ENCODE measurements at regions not wholly inside any gene's neighbourhood (a gene's known extent, or its start where the extent isn't known, plus 50 kb on each side); places are given as distances from the start of the nearest gene placed in this dataset.

GRCh38 chr12:24741216-24741615 lies 207.7 kb downstream of the BCAT1 start:
- no peaks in the 10 kb centered on the region for H3K27me3 ChIP-seq (ENCODE audit: insufficient read depth, low read length)
- no peak overlapping the region for H4K91ac ChIP-seq (ENCODE audit: low read depth, low read length)
- 100% methylated on average over 1 of the region's 9 CpGs for WGBS (ENCODE audit: extremely low coverage, insufficient coverage, insufficient read length)
- H3K4ac ChIP-seq (ENCODE audit: low read depth, low read length) = no peak overlapping the region
- H2BK5ac ChIP-seq (ENCODE audit: low read depth, low read length, poor library complexity) = no peak overlapping the region
- no peaks in the 10 kb centered on the region for H3K79me2 ChIP-seq (ENCODE audit: control insufficient read depth, insufficient read depth, low read length, poor library complexity)
- no peaks in the 10 kb centered on the region for H3K9me3 ChIP-seq (ENCODE audit: insufficient read depth, low read depth, low read length)
- no peak overlapping the region for H2BK120ac ChIP-seq (ENCODE audit: insufficient read depth, low read length, poor library complexity)
- no peaks in the 10 kb centered on the region for H3K36me3 ChIP-seq (ENCODE audit: control insufficient read depth in 1 of 2, insufficient read depth in 2 of 2, low read length in 2 of 2)
- no peak overlapping the region for H3K14ac ChIP-seq (ENCODE audit: low read length)
- H2AFZ ChIP-seq (ENCODE audit: insufficient read depth, low read length, poor library complexity) = no peak overlapping the region
- no peak overlapping the region for H3K27ac ChIP-seq (ENCODE audit: low read depth, low read length)
- H4K12ac ChIP-seq (ENCODE audit: low read depth, low read length) = no peak overlapping the region
- no peak overlapping the region for H3K9ac ChIP-seq (ENCODE audit: low read length)
- H3K4me2 ChIP-seq (ENCODE audit: low read length) = no peak overlapping the region
- no peak overlapping the region for H3K18ac ChIP-seq (ENCODE audit: low read length)
- no peak for DNase-seq
- H3K4me3 ChIP-seq (ENCODE audit: low read depth, low read length) = no peak overlapping the region
- H2AK5ac ChIP-seq (ENCODE audit: low read length) = no peak overlapping the region
- no peak overlapping the region for H4K8ac ChIP-seq (ENCODE audit: low read depth, low read length)
- no peak overlapping the region for H3K23ac ChIP-seq (ENCODE audit: low read length)
- H3K4me1 ChIP-seq (ENCODE audit: control insufficient read depth in 1 of 2, insufficient read depth in 2 of 2, low read length in 2 of 2) = peaks cover 0 to 3% of the 10 kb centered on the region in 2 experiments
- H3K79me1 ChIP-seq (ENCODE audit: low read length) = peaks cover 2% of the 10 kb centered on the region
- no peak overlapping the region for H2BK12ac ChIP-seq (ENCODE audit: low read length)

GRCh38 chr12:24739106-24739779 lies 209.7 kb downstream of the BCAT1 start:
- no peak for DNase-seq
- no peak overlapping the region for H2AK5ac ChIP-seq (ENCODE audit: low read length)
- H4K12ac ChIP-seq (ENCODE audit: low read depth, low read length) = no peak overlapping the region
- H4K91ac ChIP-seq (ENCODE audit: low read depth, low read length) = no peak overlapping the region
- no peaks in the 10 kb centered on the region for H3K36me3 ChIP-seq (ENCODE audit: control insufficient read depth in 1 of 2, insufficient read depth in 2 of 2, low read length in 2 of 2)
- H3K27me3 ChIP-seq (ENCODE audit: insufficient read depth, low read length) = no peaks in the 10 kb centered on the region
- H3K4me2 ChIP-seq (ENCODE audit: low read length) = no peak overlapping the region
- H3K18ac ChIP-seq (ENCODE audit: low read length) = no peak overlapping the region
- no peak overlapping the region for H3K14ac ChIP-seq (ENCODE audit: low read length)
- no peaks in the 10 kb centered on the region for H3K9me3 ChIP-seq (ENCODE audit: insufficient read depth, low read depth, low read length)
- no peak overlapping the region for H4K8ac ChIP-seq (ENCODE audit: low read depth, low read length)
- no peak overlapping the region for H2BK120ac ChIP-seq (ENCODE audit: insufficient read depth, low read length, poor library complexity)
- H2BK12ac ChIP-seq (ENCODE audit: low read length) = no peak overlapping the region
- peaks cover 2% of the 10 kb centered on the region for H3K79me1 ChIP-seq (ENCODE audit: low read length)
- no peak overlapping the region for H3K4ac ChIP-seq (ENCODE audit: low read depth, low read length)
- no peaks in the 10 kb centered on the region for H3K4me1 ChIP-seq (ENCODE audit: control insufficient read depth in 1 of 2, insufficient read depth in 2 of 2, low read length in 2 of 2)
- no peak overlapping the region for H3K4me3 ChIP-seq (ENCODE audit: low read depth, low read length)
- WGBS (ENCODE audit: extremely low coverage, insufficient coverage, insufficient read length) = no CpG with 5 or more reads among the region's 2 CpGs
- H3K9ac ChIP-seq (ENCODE audit: low read length) = no peak overlapping the region
- no peaks in the 10 kb centered on the region for H3K79me2 ChIP-seq (ENCODE audit: control insufficient read depth, insufficient read depth, low read length, poor library complexity)
- H2BK5ac ChIP-seq (ENCODE audit: low read depth, low read length, poor library complexity) = no peak overlapping the region
- no peak overlapping the region for H3K23ac ChIP-seq (ENCODE audit: low read length)
- H3K27ac ChIP-seq (ENCODE audit: low read depth, low read length) = no peak overlapping the region
- no peak overlapping the region for H2AFZ ChIP-seq (ENCODE audit: insufficient read depth, low read length, poor library complexity)

- H2BK5ac ChIP-seq (ENCODE audit: low read depth, low read length, poor library complexity) = no peak overlapping the region
- no peaks in the 10 kb centered on the region for H3K4me1 ChIP-seq (ENCODE audit: control insufficient read depth in 1 of 2, insufficient read depth in 2 of 2, low read length in 2 of 2)
- no peak overlapping the region for H3K23ac ChIP-seq (ENCODE audit: low read length)
- no peak overlapping the region for H3K14ac ChIP-seq (ENCODE audit: low read length)
- no peak for DNase-seq
- H4K12ac ChIP-seq (ENCODE audit: low read depth, low read length) = no peak overlapping the region
- no peak overlapping the region for H3K9ac ChIP-seq (ENCODE audit: low read length)
- H3K79me1 ChIP-seq (ENCODE audit: low read length) = peaks cover 2% of the 10 kb centered on the region
- no CpG with 5 or more reads among the region's 2 CpGs for WGBS (ENCODE audit: extremely low coverage, insufficient coverage, insufficient read length)
- H2AK5ac ChIP-seq (ENCODE audit: low read length) = no peak overlapping the region
- H3K4me3 ChIP-seq (ENCODE audit: low read depth, low read length) = no peak overlapping the region
- no peak overlapping the region for H2BK120ac ChIP-seq (ENCODE audit: insufficient read depth, low read length, poor library complexity)
- H4K91ac ChIP-seq (ENCODE audit: low read depth, low read length) = no peak overlapping the region
- no peak overlapping the region for H3K27ac ChIP-seq (ENCODE audit: low read depth, low read length)
- no peak overlapping the region for H2BK12ac ChIP-seq (ENCODE audit: low read length)
- H3K9me3 ChIP-seq (ENCODE audit: insufficient read depth, low read depth, low read length) = no peaks in the 10 kb centered on the region
- H3K79me2 ChIP-seq (ENCODE audit: control insufficient read depth, insufficient read depth, low read length, poor library complexity) = no peaks in the 10 kb centered on the region
- H3K36me3 ChIP-seq (ENCODE audit: control insufficient read depth in 1 of 2, insufficient read depth in 2 of 2, low read length in 2 of 2) = no peaks in the 10 kb centered on the region
- H3K4ac ChIP-seq (ENCODE audit: low read depth, low read length) = no peak overlapping the region
- no peak overlapping the region for H4K8ac ChIP-seq (ENCODE audit: low read depth, low read length)
- no peak overlapping the region for H3K18ac ChIP-seq (ENCODE audit: low read length)
- H2AFZ ChIP-seq (ENCODE audit: insufficient read depth, low read length, poor library complexity) = no peak overlapping the region
- H3K4me2 ChIP-seq (ENCODE audit: low read length) = no peak overlapping the region
- no peaks in the 10 kb centered on the region for H3K27me3 ChIP-seq (ENCODE audit: insufficient read depth, low read length)
Observed at GRCh38 chr12:24738441-24738840, 210.5 kb downstream of the BCAT1 start.

GRCh38 chr12:24731596-24731995 lies 217.3 kb downstream of the BCAT1 start:
- H3K4me2 ChIP-seq (ENCODE audit: low read length) = no peak overlapping the region
- H3K36me3 ChIP-seq (ENCODE audit: control insufficient read depth in 1 of 2, insufficient read depth in 2 of 2, low read length in 2 of 2) = no peaks in the 10 kb centered on the region
- no peak overlapping the region for H3K14ac ChIP-seq (ENCODE audit: low read length)
- H3K4me1 ChIP-seq (ENCODE audit: control insufficient read depth in 1 of 2, insufficient read depth in 2 of 2, low read length in 2 of 2) = no peaks in the 10 kb centered on the region
- H3K79me2 ChIP-seq (ENCODE audit: control insufficient read depth, insufficient read depth, low read length, poor library complexity) = no peaks in the 10 kb centered on the region
- no peaks in the 10 kb centered on the region for H3K27me3 ChIP-seq (ENCODE audit: insufficient read depth, low read length)
- H3K79me1 ChIP-seq (ENCODE audit: low read length) = no peaks in the 10 kb centered on the region
- no peak overlapping the region for H2BK120ac ChIP-seq (ENCODE audit: insufficient read depth, low read length, poor library complexity)
- no peak overlapping the region for H4K8ac ChIP-seq (ENCODE audit: low read depth, low read length)
- no peak overlapping the region for H2BK12ac ChIP-seq (ENCODE audit: low read length)
- no CpG with 5 or more reads among the region's 1 CpG for WGBS (ENCODE audit: extremely low coverage, insufficient coverage, insufficient read length)
- H3K18ac ChIP-seq (ENCODE audit: low read length) = no peak overlapping the region
- no peak overlapping the region for H4K91ac ChIP-seq (ENCODE audit: low read depth, low read length)
- no peaks in the 10 kb centered on the region for H3K9me3 ChIP-seq (ENCODE audit: insufficient read depth, low read depth, low read length)
- H3K4ac ChIP-seq (ENCODE audit: low read depth, low read length) = no peak overlapping the region
- H4K12ac ChIP-seq (ENCODE audit: low read depth, low read length) = no peak overlapping the region
- no peak overlapping the region for H2AFZ ChIP-seq (ENCODE audit: insufficient read depth, low read length, poor library complexity)
- no peak for DNase-seq
- no peak overlapping the region for H3K4me3 ChIP-seq (ENCODE audit: low read depth, low read length)
- no peak overlapping the region for H3K9ac ChIP-seq (ENCODE audit: low read length)
- no peak overlapping the region for H2BK5ac ChIP-seq (ENCODE audit: low read depth, low read length, poor library complexity)
- no peak overlapping the region for H2AK5ac ChIP-seq (ENCODE audit: low read length)
- no peak overlapping the region for H3K27ac ChIP-seq (ENCODE audit: low read depth, low read length)
- H3K23ac ChIP-seq (ENCODE audit: low read length) = no peak overlapping the region

All from trophoblast cell (in vitro differentiated cells and primary cell).